ENCODE measurements at regions not wholly inside any gene's neighbourhood (a gene's known extent, or its start where the extent isn't known, plus 50 kb on each side); places are given as distances from the start of the nearest gene placed in this dataset.

- DNase-seq (ENCODE audit: low read depth) = no peak
- TF ChIP-seq, protein P1, sequence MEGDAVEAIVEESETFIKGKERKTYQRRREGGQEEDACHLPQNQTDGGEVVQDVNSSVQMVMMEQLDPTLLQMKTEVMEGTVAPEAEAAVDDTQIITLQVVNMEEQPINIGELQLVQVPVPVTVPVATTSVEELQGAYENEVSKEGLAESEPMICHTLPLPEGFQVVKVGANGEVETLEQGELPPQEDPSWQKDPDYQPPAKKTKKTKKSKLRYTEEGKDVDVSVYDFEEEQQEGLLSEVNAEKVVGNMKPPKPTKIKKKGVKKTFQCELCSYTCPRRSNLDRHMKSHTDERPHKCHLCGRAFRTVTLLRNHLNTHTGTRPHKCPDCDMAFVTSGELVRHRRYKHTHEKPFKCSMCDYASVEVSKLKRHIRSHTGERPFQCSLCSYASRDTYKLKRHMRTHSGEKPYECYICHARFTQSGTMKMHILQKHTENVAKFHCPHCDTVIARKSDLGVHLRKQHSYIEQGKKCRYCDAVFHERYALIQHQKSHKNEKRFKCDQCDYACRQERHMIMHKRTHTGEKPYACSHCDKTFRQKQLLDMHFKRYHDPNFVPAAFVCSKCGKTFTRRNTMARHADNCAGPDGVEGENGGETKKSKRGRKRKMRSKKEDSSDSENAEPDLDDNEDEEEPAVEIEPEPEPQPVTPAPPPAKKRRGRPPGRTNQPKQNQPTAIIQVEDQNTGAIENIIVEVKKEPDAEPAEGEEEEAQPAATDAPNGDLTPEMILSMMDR (IDR thresholded peaks at IDR 0.05; ENCODE audit: insufficient read depth, low read depth, low read length, missing control alignments) = no peak
- no peak overlapping the region for H3K4me3 ChIP-seq (ENCODE audit: low read length)
Measured at GRCh38 chr17:79212149-79213087, 137.8 kb downstream of the ENGASE start.

DNA sequence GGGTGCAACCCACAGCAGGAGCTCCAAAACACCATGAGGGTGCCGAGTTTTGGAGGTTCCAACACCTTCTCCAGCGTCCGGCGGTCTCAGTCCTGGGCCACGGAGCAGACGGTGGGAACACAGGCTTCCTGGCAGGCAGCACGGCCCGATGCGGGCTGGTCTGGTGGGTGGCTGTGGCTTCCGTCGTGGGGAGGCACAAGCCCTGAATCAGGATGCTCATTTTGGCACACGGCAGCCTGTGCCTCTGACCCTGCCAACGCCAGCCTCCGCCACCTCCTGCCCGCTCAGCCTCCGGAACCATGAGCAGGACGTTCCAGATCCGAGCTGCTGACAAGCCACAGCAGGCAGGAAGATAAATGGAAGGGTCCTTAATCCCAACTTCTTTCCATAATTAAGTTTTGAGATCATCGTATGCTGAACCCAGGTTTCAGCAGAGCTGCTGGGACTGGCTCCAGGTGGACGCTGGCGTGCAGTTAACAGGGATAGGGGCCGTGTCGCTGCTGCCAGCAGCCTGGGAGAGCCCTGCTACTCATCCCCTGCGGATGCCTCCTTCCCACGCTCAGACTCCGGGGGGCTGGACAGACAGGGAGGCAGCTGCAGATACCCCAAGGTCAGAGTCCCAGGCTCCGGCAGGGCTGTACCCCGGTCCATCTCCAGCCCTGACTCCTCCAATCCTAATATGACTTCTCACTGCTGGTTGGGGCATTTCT is 136.6 kb downstream of the ENGASE start:
- no peak for DNase-seq (ENCODE audit: low read depth)
- H3K4me3 ChIP-seq (ENCODE audit: low read length) = no peak overlapping the region
- TF ChIP-seq, protein P1 (IDR thresholded peaks at IDR 0.05; ENCODE audit: insufficient read depth, low read depth, low read length, missing control alignments) = no peak

- no peak overlapping the region for H3K4me3 ChIP-seq (ENCODE audit: low read length)
- no peak for DNase-seq (ENCODE audit: low read depth)
- TF ChIP-seq, protein P1 (IDR thresholded peaks at IDR 0.05; ENCODE audit: insufficient read depth, low read depth, low read length, missing control alignments) = no peak
Measured at GRCh38 chr17:79210638-79211037, 136.0 kb downstream of the ENGASE start.

DNA sequence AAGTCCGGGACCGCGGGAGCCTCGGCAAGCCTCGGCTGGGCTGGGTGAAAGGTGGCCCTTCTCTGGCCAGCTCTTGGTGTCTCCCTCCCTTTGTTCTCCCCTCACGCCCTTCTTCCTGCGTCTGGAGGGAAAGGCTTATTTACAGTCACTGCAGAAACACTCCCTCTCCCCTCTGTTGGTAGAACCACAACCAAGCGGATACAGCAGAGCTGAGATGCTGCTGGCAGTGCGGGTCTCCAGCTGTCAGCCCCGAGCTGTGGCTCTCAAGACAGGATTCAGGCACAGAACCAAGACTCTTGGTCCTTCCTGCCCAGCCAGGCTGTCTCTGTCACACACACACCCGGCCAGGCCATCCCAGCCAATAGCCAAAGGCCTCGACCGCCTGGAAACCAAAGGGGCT is 133.3 kb downstream of the ENGASE start:
- TF ChIP-seq, protein P1 (IDR thresholded peaks at IDR 0.05; ENCODE audit: insufficient read depth, low read depth, low read length, missing control alignments) = no peak
- H3K4me3 ChIP-seq (ENCODE audit: low read length) = no peak overlapping the region
- no peak for DNase-seq (ENCODE audit: low read depth)

GRCh38 chr17:79205688-79206205 is 131.1 kb downstream of the ENGASE start:
- TF ChIP-seq, protein P1 (IDR thresholded peaks at IDR 0.05; ENCODE audit: insufficient read depth, low read depth, low read length, missing control alignments) = no peak
- peak; percentile 41 for DNase-seq (ENCODE audit: low read depth)
- no peak overlapping the region for H3K4me3 ChIP-seq (ENCODE audit: low read length)

GRCh38 chr17:79204261-79204660 is 129.6 kb downstream of the ENGASE start:
- TF ChIP-seq, protein P1 (IDR thresholded peaks at IDR 0.05; ENCODE audit: insufficient read depth, low read depth, low read length, missing control alignments) = no peak
- H3K4me3 ChIP-seq (ENCODE audit: low read length) = no peak overlapping the region
- no peak for DNase-seq (ENCODE audit: low read depth)
